ENCODE measurements at regions not wholly inside any gene's neighbourhood (a gene's known extent, or its start where the extent isn't known, plus 50 kb on each side); places are given as distances from the start of the nearest gene placed in this dataset.

DNA sequence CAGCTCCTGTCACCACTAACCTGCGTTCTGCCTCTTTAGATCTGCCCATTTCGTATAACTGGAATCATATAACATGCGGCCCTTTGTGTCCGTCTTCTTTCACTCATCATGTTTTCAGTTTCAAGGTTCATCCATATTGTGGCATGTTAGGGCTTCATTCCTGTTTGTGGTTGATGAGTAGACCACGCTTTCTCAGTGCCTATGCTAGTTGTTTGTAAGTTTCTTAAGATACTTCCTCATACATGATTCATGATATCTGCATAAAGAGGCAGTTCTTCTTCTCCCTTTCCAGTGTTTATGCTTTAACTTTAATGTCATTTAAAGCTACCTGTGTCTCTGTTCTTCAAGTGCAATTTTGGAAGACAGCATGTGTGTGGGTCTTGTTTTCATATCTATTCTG lies 79.5 kb upstream of the FAM20C start:
- TF ChIP-seq TCF7 (CRISPR knock-in tag; IDR thresholded peaks at IDR 0.05; ENCODE audit: low read depth) (no peak), ZBTB43 (CRISPR knock-in tag; IDR thresholded peaks at IDR 0.05) (no peak), FOXJ3 (CRISPR knock-in tag; IDR thresholded peaks at IDR 0.05; ENCODE audit: borderline replicate concordance) (no peak), FOXP1 (CRISPR knock-in tag; IDR thresholded peaks at IDR 0.05; ENCODE audit: borderline replicate concordance) (no peak), CTCF (IDR thresholded peaks at IDR 0.05) (no peak), AFF4 (CRISPR knock-in tag; IDR thresholded peaks at IDR 0.05; ENCODE audit: borderline replicate concordance) (no peak)
- TF ChIP-seq, protein P1, sequence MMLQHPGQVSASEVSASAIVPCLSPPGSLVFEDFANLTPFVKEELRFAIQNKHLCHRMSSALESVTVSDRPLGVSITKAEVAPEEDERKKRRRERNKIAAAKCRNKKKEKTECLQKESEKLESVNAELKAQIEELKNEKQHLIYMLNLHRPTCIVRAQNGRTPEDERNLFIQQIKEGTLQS (CRISPR knock-in tag; conservative IDR thresholded peaks at IDR 0.05) = no peak
